Gastrocnemius medialis (tissue), 4 donors: ENCODE measurements at regions not wholly inside any gene's neighbourhood (a gene's known extent, or its start where the extent isn't known, plus 50 kb on each side); places are given as distances from the start of the nearest gene placed in this dataset.
"Not testable (repeated sequence)": the region's sequence is repeated elsewhere in the genome, so short reads cannot be mapped to it uniquely, and the experiment has no call there.

Source experiments
- POLR2A ChIP-seq, 2 donors: fragments of 450-650 bp; IDR thresholded peaks; one replicate each; pipeline ENCODE4 v1.6.1; 2017; ENCODE audit warnings: antibody characterized with exemption in 2 of 2, mild to moderate bottlenecking in 2 of 2, moderate library complexity in 2 of 2
- TF ChIP-seq, protein P1 (sequence below), 5 experiments: fragments of 450-650 bp in 3 of 5; fragments of 200-600 bp in 2 of 5; sonication (generic) in 2 of 5; IDR thresholded peaks in 4 of 5; conservative IDR thresholded peaks in 1 of 5; 1 replicate in 4 of 5; 2 replicates in 1 of 5; pipeline ENCODE4 v1.5.1; 2016 to 2019; ENCODE audit warnings: antibody characterized with exemption in 5 of 5, mild to moderate bottlenecking in 3 of 5, moderate library complexity in 3 of 5

DNA sequence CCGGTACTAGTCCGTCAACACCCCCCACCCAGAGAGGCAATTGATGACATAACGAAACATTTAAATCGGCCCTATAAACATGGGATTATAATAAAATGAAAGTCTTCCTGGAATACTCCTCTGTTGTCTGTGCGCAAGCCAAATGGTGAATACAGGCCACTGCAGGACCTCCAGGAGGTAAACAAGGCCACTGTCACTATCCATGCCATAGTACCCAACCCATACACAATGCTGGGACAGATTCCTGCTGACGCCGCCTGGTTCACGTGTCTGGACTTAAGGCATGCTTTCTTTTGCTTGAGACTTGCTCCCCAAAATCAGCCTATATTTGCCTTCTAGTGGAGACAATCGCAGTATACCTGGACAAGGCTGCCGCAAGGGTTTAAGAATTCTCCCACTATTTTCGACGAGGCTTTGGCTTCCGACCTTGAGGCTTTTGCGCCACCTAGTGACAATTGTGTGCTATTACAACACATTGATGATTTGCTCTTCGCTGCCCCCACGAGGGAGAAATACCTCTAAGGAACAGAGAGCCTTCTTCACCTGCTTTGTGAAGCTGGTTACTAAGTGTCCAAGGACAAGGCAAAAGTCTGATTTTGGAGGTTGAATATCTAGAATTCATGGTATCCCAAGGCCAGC, 122.4 kb upstream of the HSFY1 start:
- TF ChIP-seq, protein P1, sequence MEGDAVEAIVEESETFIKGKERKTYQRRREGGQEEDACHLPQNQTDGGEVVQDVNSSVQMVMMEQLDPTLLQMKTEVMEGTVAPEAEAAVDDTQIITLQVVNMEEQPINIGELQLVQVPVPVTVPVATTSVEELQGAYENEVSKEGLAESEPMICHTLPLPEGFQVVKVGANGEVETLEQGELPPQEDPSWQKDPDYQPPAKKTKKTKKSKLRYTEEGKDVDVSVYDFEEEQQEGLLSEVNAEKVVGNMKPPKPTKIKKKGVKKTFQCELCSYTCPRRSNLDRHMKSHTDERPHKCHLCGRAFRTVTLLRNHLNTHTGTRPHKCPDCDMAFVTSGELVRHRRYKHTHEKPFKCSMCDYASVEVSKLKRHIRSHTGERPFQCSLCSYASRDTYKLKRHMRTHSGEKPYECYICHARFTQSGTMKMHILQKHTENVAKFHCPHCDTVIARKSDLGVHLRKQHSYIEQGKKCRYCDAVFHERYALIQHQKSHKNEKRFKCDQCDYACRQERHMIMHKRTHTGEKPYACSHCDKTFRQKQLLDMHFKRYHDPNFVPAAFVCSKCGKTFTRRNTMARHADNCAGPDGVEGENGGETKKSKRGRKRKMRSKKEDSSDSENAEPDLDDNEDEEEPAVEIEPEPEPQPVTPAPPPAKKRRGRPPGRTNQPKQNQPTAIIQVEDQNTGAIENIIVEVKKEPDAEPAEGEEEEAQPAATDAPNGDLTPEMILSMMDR (IDR thresholded peaks at IDR 0.05 in 4 of 5, conservative IDR thresholded peaks at IDR 0.05 in 1 of 5) = not testable (repeated sequence)
- TF ChIP-seq POLR2A (IDR thresholded peaks at IDR 0.05) = not testable (repeated sequence)
